Ishikawa (cell line): ENCODE measurements at regions not wholly inside any gene's neighbourhood (a gene's known extent, or its start where the extent isn't known, plus 50 kb on each side); places are given as distances from the start of the nearest gene placed in this dataset.

Source experiments
- CEBPB ChIP-seq: IDR thresholded peaks from 2 replicates; pipeline ENCODE4 v1.6.1; 2012
- CREB1 ChIP-seq: IDR thresholded peaks from 2 replicates; pipeline ENCODE4 v1.6.1; 2012; ENCODE audit warnings: low read depth
- EGR1 ChIP-seq: IDR thresholded peaks from 2 replicates; pipeline ENCODE4 v1.6.1; 2012
- EP300 ChIP-seq: IDR thresholded peaks from 2 replicates; pipeline ENCODE4 v1.6.1; 2012; ENCODE audit warnings: borderline replicate concordance
- FOXM1 ChIP-seq: IDR thresholded peaks from 2 replicates; pipeline ENCODE4 v1.6.1; 2012; ENCODE audit warnings: low read depth, borderline replicate concordance
- NFIC ChIP-seq: IDR thresholded peaks from 2 replicates; pipeline ENCODE4 v1.6.1; 2012
- RAD21 ChIP-seq: IDR thresholded peaks from 2 replicates; pipeline ENCODE4 v1.6.1; 2012; ENCODE audit warnings: low read depth
- TAF1 ChIP-seq: IDR thresholded peaks from 2 replicates; pipeline ENCODE4 v1.6.1; 2012; ENCODE audit warnings: low read depth, mild to moderate bottlenecking
- TCF12 ChIP-seq: IDR thresholded peaks from 2 replicates; pipeline ENCODE4 v1.6.1; 2012; ENCODE audit warnings: low read depth
- TEAD4 ChIP-seq: IDR thresholded peaks from 2 replicates; pipeline ENCODE4 v1.6.1; 2012
- YY1 ChIP-seq: IDR thresholded peaks from 2 replicates; pipeline ENCODE4 v1.6.1; 2012; ENCODE audit warnings: low read depth
- ZBTB7A ChIP-seq: IDR thresholded peaks from 2 replicates; pipeline ENCODE4 v1.6.1; 2012; ENCODE audit warnings: low read depth
- TF ChIP-seq, protein P1 (sequence below): IDR thresholded peaks from 2 replicates; pipeline ENCODE4 v1.6.1; 2012
- TF ChIP-seq, protein P2 (sequence below): IDR thresholded peaks from 2 replicates; pipeline ENCODE4 v1.6.1; 2012
- TF ChIP-seq, protein P3 (sequence below): IDR thresholded peaks from 2 replicates; pipeline ENCODE4 v1.6.1; 2012; ENCODE audit warnings: low read depth, mild to moderate bottlenecking

DNA sequence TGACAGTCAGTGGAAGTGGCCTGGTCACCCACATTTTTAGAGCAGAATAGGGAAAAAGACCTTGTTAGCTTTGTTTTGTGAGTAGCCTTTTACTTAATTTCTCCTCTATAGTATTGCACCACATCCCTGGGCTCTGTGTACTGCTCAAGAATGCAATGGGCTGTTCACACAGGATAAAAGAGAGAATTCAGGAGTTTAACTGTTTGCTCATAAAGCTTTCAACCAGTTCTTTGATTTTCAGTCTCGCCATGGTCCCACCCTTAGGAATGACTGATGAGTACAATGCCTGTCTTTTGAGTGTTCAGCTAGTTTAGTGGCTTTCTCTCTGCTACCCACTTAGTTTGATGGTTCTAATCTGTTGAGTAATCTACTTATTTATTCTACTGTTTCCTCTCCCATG is 129.7 kb downstream of the PLG start:
- TF ChIP-seq NFIC (no peak), TAF1 (no peak), YY1 (no peak), CEBPB (no peak), TCF12 (no peak), RAD21 (no peak), CREB1 (no peak), EGR1 (no peak), ZBTB7A (no peak), TEAD4 (no peak), FOXM1 (no peak), EP300 (no peak)
- TF ChIP-seq, protein P1, sequence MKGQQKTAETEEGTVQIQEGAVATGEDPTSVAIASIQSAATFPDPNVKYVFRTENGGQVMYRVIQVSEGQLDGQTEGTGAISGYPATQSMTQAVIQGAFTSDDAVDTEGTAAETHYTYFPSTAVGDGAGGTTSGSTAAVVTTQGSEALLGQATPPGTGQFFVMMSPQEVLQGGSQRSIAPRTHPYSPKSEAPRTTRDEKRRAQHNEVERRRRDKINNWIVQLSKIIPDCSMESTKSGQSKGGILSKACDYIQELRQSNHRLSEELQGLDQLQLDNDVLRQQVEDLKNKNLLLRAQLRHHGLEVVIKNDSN = no peak
- TF ChIP-seq, protein P2, sequence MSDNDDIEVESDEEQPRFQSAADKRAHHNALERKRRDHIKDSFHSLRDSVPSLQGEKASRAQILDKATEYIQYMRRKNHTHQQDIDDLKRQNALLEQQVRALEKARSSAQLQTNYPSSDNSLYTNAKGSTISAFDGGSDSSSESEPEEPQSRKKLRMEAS = no peak
- TF ChIP-seq, protein P3, sequence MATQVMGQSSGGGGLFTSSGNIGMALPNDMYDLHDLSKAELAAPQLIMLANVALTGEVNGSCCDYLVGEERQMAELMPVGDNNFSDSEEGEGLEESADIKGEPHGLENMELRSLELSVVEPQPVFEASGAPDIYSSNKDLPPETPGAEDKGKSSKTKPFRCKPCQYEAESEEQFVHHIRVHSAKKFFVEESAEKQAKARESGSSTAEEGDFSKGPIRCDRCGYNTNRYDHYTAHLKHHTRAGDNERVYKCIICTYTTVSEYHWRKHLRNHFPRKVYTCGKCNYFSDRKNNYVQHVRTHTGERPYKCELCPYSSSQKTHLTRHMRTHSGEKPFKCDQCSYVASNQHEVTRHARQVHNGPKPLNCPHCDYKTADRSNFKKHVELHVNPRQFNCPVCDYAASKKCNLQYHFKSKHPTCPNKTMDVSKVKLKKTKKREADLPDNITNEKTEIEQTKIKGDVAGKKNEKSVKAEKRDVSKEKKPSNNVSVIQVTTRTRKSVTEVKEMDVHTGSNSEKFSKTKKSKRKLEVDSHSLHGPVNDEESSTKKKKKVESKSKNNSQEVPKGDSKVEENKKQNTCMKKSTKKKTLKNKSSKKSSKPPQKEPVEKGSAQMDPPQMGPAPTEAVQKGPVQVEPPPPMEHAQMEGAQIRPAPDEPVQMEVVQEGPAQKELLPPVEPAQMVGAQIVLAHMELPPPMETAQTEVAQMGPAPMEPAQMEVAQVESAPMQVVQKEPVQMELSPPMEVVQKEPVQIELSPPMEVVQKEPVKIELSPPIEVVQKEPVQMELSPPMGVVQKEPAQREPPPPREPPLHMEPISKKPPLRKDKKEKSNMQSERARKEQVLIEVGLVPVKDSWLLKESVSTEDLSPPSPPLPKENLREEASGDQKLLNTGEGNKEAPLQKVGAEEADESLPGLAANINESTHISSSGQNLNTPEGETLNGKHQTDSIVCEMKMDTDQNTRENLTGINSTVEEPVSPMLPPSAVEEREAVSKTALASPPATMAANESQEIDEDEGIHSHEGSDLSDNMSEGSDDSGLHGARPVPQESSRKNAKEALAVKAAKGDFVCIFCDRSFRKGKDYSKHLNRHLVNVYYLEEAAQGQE = no peak

DNA sequence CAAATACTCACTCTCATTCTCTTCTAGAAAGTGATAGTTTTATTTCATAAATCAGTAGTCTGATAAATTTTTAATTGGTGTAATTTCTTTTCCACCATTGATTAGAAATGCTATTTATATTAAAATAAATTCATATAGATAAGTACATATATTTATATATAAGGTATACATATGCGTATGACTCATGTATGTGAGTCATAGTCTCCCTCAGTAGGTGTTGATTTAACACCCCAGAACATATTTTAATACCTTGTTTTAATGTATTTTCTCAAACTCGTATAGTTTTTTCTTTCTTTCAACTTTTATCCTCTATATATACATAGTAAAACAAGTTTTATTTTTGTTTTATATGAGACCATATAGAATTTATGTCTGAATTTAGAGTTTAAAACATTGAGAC is 130.4 kb downstream of the PLG start:
- no peak for TF ChIP-seq RAD21
- TF ChIP-seq, protein P1 = no peak

DNA sequence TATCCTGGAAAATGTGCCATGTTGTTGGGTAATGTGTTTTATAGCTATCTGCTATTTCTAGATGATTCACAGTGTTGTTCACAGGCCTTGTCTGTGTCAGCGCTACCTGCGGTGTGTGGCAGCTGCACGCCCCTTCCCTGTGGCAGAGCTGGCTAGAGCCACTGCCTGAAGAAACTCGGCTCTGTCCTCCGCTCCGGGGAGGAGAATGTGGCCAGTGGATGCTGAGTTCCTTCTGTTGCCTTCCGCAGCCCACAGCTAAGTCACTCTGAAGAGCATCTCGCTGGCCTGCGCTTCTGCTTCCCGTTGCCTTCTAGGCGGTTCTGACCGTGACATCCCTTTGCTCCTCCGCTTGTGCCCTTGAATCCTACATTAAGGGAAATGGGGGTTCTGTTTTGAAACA is 135.1 kb downstream of the PLG start:
- no peak for TF ChIP-seq YY1
- no peak for TF ChIP-seq TAF1
- TF ChIP-seq CEBPB = no peak
- no peak for TF ChIP-seq CREB1
- TF ChIP-seq FOXM1 = no peak
- TF ChIP-seq RAD21 = no peak
- TF ChIP-seq, protein P2 = no peak
- TF ChIP-seq ZBTB7A = no peak
- no peak for TF ChIP-seq TCF12
- TF ChIP-seq TEAD4 = no peak
- no peak for TF ChIP-seq NFIC

DNA sequence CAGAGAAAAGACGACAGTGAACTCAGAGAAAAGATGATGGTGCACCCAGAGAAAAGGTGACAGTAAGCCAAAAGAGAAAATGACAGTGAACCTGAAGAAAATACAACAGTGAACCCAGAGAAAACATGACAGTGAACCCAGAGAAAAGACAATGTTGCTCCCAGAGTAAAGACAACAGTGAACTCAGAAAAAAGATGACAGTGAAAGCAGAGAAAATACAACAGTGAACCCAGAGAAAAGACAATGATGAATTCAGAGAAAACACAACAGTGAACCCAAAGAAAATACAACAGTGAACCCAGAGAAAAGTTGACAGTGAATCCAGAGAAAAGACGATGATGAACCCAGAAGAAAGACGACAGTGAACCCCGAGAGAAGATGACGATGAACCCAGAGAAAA is 140.5 kb upstream of the MAP3K4 start:
- TF ChIP-seq, protein P1 = no peak
- TF ChIP-seq EGR1 (no peak), TAF1 (no peak), EP300 (no peak), TEAD4 (no peak), CREB1 (no peak), ZBTB7A (no peak), YY1 (no peak), RAD21 (no peak), CEBPB (no peak), TCF12 (no peak), FOXM1 (no peak), NFIC (no peak)
- TF ChIP-seq, protein P2 = no peak
- TF ChIP-seq, protein P3 = no peak

DNA sequence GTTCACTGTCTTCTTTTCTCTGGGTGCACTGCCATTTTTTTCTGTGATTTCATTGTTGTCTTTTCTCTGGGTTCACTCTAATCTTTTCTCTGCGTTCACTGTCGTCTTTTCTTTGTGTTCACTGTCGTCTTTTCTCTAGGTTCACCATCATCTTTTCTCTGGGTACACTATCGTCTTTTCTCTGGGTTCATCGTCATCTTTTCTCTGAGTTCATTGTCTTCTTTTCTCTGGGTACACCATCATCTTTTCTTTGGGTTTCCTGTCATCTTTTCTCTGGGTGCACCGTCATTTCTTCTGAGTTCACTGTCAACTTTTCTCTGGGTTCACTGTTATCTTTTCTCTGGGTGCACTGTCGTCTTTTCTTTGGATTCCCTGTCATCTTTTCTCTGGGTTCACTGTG is 137.6 kb upstream of the MAP3K4 start:
- TF ChIP-seq CEBPB (no peak), FOXM1 (no peak), TEAD4 (no peak), YY1 (no peak), TAF1 (no peak), NFIC (no peak), ZBTB7A (no peak), RAD21 (no peak), EP300 (no peak), EGR1 (no peak), CREB1 (no peak), TCF12 (no peak)
- TF ChIP-seq, protein P3 = no peak
- TF ChIP-seq, protein P1 = no peak
- TF ChIP-seq, protein P2 = no peak
